GM23338 (cell line): ENCODE measurements at regions not wholly inside any gene's neighbourhood (a gene's known extent, or its start where the extent isn't known, plus 50 kb on each side); places are given as distances from the start of the nearest gene placed in this dataset.

Experiments used
- CREB1 ChIP-seq: fragments of 250-450 bp; sonication (Bioruptor Pico); IDR thresholded peaks from 2 replicates; pipeline ENCODE4 v1.5.0; 2020; ENCODE audit warnings: low read depth, mild to moderate bottlenecking, moderate library complexity
- CTCF ChIP-seq, 2 experiments: fragments of 200-600 bp in 1 of 2; sonication (generic) in 1 of 2; conservative IDR thresholded peaks; 2 replicates each; pipeline versions ENCODE4 v1.5.1 to v1.6.1; 2016 to 2017; ENCODE audit warnings: antibody characterized with exemption in 2 of 2, low read depth in 2 of 2, mild to moderate bottlenecking in 2 of 2, moderate library complexity in 1 of 2
- EZH2 ChIP-seq: fragments of 200-600 bp; sonication (generic); IDR thresholded peaks from one replicate; pipeline ENCODE4 v1.8.0; 2017; ENCODE audit warnings: antibody characterized with exemption, mild to moderate bottlenecking, low read depth; ENCODE audit not compliant: unreplicated experiment
- EZH2phosphoT487 ChIP-seq: fragments of 200-600 bp; sonication (generic); IDR thresholded peaks from one replicate; pipeline ENCODE4 v1.8.1; 2018; ENCODE audit warnings: antibody characterized with exemption; ENCODE audit not compliant: unreplicated experiment
- JUNB ChIP-seq: IDR thresholded peaks from one replicate; pipeline ENCODE4 v1.6.1; 2016; ENCODE audit warnings: antibody characterized with exemption; ENCODE audit not compliant: unreplicated experiment
- NANOG ChIP-seq: IDR thresholded peaks from 2 replicates; pipeline ENCODE4 v1.6.1; 2016; ENCODE audit warnings: antibody characterized with exemption, borderline replicate concordance
- POLR2AphosphoS5 ChIP-seq: IDR thresholded peaks from 2 replicates; pipeline ENCODE4 v1.6.1; 2016; ENCODE audit warnings: antibody characterized with exemption, low read depth
- STAT1 ChIP-seq: IDR thresholded peaks from one replicate; pipeline ENCODE4 v1.6.1; 2016; ENCODE audit warnings: antibody characterized with exemption; ENCODE audit not compliant: unreplicated experiment
- ZNF114 ChIP-seq: fragments of 250-450 bp; sonication (Bioruptor Pico); IDR thresholded peaks from 2 replicates; pipeline ENCODE4 v1.5.0; 2020; ENCODE audit warnings: mild to moderate bottlenecking, moderate library complexity
- ZNF331 ChIP-seq: fragments of 250-450 bp; sonication (Bioruptor Pico); IDR thresholded peaks from 2 replicates; pipeline ENCODE4 v1.5.0; 2020; ENCODE audit warnings: low read depth, mild to moderate bottlenecking, moderate library complexity
- ZNF462 ChIP-seq: fragments of 250-450 bp; sonication (Bioruptor Pico); IDR thresholded peaks from 2 replicates; pipeline ENCODE4 v1.5.0; 2020; ENCODE audit warnings: mild to moderate bottlenecking, moderate library complexity
- TF ChIP-seq, protein P1 (sequence below): IDR thresholded peaks from one replicate; pipeline ENCODE4 v1.6.1; 2018; ENCODE audit warnings: antibody characterized with exemption; ENCODE audit not compliant: unreplicated experiment
- TF ChIP-seq, protein P2 (sequence below): IDR thresholded peaks from 2 replicates; pipeline ENCODE4 v1.6.1; 2016; ENCODE audit warnings: antibody characterized with exemption

GRCh38 chr3:81393251-81393650 lies 368.2 kb downstream of the GBE1 start:
- TF ChIP-seq CTCF (conservative IDR thresholded peaks at IDR 0.05; ENCODE audit: low read depth in 2 of 2), result no peak
- no peak for TF ChIP-seq EZH2
- TF ChIP-seq, protein P1, sequence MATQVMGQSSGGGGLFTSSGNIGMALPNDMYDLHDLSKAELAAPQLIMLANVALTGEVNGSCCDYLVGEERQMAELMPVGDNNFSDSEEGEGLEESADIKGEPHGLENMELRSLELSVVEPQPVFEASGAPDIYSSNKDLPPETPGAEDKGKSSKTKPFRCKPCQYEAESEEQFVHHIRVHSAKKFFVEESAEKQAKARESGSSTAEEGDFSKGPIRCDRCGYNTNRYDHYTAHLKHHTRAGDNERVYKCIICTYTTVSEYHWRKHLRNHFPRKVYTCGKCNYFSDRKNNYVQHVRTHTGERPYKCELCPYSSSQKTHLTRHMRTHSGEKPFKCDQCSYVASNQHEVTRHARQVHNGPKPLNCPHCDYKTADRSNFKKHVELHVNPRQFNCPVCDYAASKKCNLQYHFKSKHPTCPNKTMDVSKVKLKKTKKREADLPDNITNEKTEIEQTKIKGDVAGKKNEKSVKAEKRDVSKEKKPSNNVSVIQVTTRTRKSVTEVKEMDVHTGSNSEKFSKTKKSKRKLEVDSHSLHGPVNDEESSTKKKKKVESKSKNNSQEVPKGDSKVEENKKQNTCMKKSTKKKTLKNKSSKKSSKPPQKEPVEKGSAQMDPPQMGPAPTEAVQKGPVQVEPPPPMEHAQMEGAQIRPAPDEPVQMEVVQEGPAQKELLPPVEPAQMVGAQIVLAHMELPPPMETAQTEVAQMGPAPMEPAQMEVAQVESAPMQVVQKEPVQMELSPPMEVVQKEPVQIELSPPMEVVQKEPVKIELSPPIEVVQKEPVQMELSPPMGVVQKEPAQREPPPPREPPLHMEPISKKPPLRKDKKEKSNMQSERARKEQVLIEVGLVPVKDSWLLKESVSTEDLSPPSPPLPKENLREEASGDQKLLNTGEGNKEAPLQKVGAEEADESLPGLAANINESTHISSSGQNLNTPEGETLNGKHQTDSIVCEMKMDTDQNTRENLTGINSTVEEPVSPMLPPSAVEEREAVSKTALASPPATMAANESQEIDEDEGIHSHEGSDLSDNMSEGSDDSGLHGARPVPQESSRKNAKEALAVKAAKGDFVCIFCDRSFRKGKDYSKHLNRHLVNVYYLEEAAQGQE, result no peak
- no peak for TF ChIP-seq EZH2phosphoT487
- no peak for TF ChIP-seq POLR2AphosphoS5
- TF ChIP-seq, protein P2, sequence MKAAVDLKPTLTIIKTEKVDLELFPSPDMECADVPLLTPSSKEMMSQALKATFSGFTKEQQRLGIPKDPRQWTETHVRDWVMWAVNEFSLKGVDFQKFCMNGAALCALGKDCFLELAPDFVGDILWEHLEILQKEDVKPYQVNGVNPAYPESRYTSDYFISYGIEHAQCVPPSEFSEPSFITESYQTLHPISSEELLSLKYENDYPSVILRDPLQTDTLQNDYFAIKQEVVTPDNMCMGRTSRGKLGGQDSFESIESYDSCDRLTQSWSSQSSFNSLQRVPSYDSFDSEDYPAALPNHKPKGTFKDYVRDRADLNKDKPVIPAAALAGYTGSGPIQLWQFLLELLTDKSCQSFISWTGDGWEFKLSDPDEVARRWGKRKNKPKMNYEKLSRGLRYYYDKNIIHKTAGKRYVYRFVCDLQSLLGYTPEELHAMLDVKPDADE, result no peak
- TF ChIP-seq CREB1 (CRISPR knock-in tag), result no peak
- TF ChIP-seq STAT1, result no peak
- no peak for TF ChIP-seq ZNF331 (CRISPR knock-in tag)
- TF ChIP-seq ZNF462 (CRISPR knock-in tag), result no peak
- TF ChIP-seq ZNF114, result no peak
- TF ChIP-seq JUNB, result no peak
- TF ChIP-seq NANOG, result no peak
